ENCODE measurements at regions not wholly inside any gene's neighbourhood (a gene's known extent, or its start where the extent isn't known, plus 50 kb on each side); places are given as distances from the start of the nearest gene placed in this dataset.

GRCh38 chr6:98033617-98034016, 750.6 kb upstream of the MMS22L start:
- TF ChIP-seq YY1 (IDR thresholded peaks at IDR 0.05; ENCODE audit: low read depth, low read length): no peak
- TF ChIP-seq, protein P1, sequence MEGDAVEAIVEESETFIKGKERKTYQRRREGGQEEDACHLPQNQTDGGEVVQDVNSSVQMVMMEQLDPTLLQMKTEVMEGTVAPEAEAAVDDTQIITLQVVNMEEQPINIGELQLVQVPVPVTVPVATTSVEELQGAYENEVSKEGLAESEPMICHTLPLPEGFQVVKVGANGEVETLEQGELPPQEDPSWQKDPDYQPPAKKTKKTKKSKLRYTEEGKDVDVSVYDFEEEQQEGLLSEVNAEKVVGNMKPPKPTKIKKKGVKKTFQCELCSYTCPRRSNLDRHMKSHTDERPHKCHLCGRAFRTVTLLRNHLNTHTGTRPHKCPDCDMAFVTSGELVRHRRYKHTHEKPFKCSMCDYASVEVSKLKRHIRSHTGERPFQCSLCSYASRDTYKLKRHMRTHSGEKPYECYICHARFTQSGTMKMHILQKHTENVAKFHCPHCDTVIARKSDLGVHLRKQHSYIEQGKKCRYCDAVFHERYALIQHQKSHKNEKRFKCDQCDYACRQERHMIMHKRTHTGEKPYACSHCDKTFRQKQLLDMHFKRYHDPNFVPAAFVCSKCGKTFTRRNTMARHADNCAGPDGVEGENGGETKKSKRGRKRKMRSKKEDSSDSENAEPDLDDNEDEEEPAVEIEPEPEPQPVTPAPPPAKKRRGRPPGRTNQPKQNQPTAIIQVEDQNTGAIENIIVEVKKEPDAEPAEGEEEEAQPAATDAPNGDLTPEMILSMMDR (IDR thresholded peaks at IDR 0.05 in 2 of 3, conservative IDR thresholded peaks at IDR 0.05 in 1 of 3; ENCODE audit: control insufficient read depth in 2 of 3, extremely low read depth in 1 of 3, insufficient read depth in 1 of 3, low read depth in 3 of 3, low read length in 3 of 3): no peak
- TF ChIP-seq EGR1 (IDR thresholded peaks at IDR 0.05; ENCODE audit: borderline replicate concordance in 1 of 2, low read depth in 2 of 2, low read length in 2 of 2): no peak
- no peak for TF ChIP-seq EP300 (IDR thresholded peaks at IDR 0.05; ENCODE audit: borderline replicate concordance in 1 of 2, control insufficient read depth in 1 of 2, low read depth in 2 of 2, low read length in 2 of 2)
- TF ChIP-seq ESRRA (IDR thresholded peaks at IDR 0.05; ENCODE audit: low read length): no peak
- TF ChIP-seq ATF3 (IDR thresholded peaks at IDR 0.05; ENCODE audit: borderline replicate concordance, extremely low read depth, low read depth, low read length): no peak
- no peak for TF ChIP-seq GABPA (IDR thresholded peaks at IDR 0.05; ENCODE audit: low read depth)

Measured in GM12878 (cell line).